ENCODE measurements at regions not wholly inside any gene's neighbourhood (a gene's known extent, or its start where the extent isn't known, plus 50 kb on each side); places are given as distances from the start of the nearest gene placed in this dataset.

- Histone ChIP-seq H3K36me3 (ENCODE audit: insufficient read depth, low read length, poor library complexity, severe bottlenecking) (no peaks in the 10 kb centered on the region), H3K27ac (ENCODE audit: low read depth, low read length, poor library complexity, severe bottlenecking) (no peak overlapping the region), H3K4me3 (ENCODE audit: low read depth, low read length, poor library complexity, severe bottlenecking) (no peak overlapping the region), H3K9me3 (ENCODE audit: low read depth, low read length, poor library complexity, severe bottlenecking) (no peaks in the 10 kb centered on the region), H3K27me3 (replicated peaks; ENCODE audit: insufficient read depth, low read depth, low read length, poor library complexity) (no peaks in the 10 kb centered on the region), H3K4me1 (ENCODE audit: insufficient read depth, low read length, poor library complexity, severe bottlenecking) (no peaks in the 10 kb centered on the region)
- ChIA-PET POLR2A (ENCODE audit: low non-redundant PET) (interaction anchor here (0.7 kb wide), 1 partner anchor 1734 kb away, joined by 8 read pairs; no protein-coding TSS in a partner anchor), CTCF (no interaction called here)
- DNase-seq (ENCODE audit: low spot score), result no peak
- BruUV-seq (replicated peaks), result no TSS peak
- intact Hi-C loops (cut with micrococcal nuclease; ENCODE audit: unreplicated experiment), result no loop called here
- TF ChIP-seq EZH2 (IDR thresholded peaks at IDR 0.05; ENCODE audit: borderline replicate concordance, low read depth, low read length, poor library complexity, severe bottlenecking) (no peak), CTCF (conservative IDR thresholded peaks at IDR 0.05; ENCODE audit: low read depth, low read length) (no peak)
Measured at GRCh38 chr15:94924971-94925598, 693.7 kb downstream of the MCTP2 start.

- CTCF ChIA-PET, result no interaction called here
Measured at GRCh38 chr15:94925680-94926079, 694.3 kb downstream of the MCTP2 start.

GRCh38 chr15:94927003-94927402 lies 695.6 kb downstream of the MCTP2 start:
- TF ChIP-seq CTCF (conservative IDR thresholded peaks at IDR 0.05; ENCODE audit: low read depth, low read length) (no peak), EZH2 (IDR thresholded peaks at IDR 0.05; ENCODE audit: borderline replicate concordance, low read depth, low read length, poor library complexity, severe bottlenecking) (no peak)
- no peak for DNase-seq (ENCODE audit: low spot score)
- POLR2A ChIA-PET (ENCODE audit: low non-redundant PET), result no interaction called here
- H3K36me3 ChIP-seq (ENCODE audit: insufficient read depth, low read length, poor library complexity, severe bottlenecking), result no peaks in the 10 kb centered on the region
- no TSS peak for BruUV-seq (replicated peaks)
- no peaks in the 10 kb centered on the region for H3K27me3 ChIP-seq (replicated peaks; ENCODE audit: insufficient read depth, low read depth, low read length, poor library complexity)
- no peak overlapping the region for H3K27ac ChIP-seq (ENCODE audit: low read depth, low read length, poor library complexity, severe bottlenecking)
- H3K4me3 ChIP-seq (ENCODE audit: low read depth, low read length, poor library complexity, severe bottlenecking), result no peak overlapping the region
- intact Hi-C loops (cut with micrococcal nuclease; ENCODE audit: unreplicated experiment), result no loop called here
- no peaks in the 10 kb centered on the region for H3K9me3 ChIP-seq (ENCODE audit: low read depth, low read length, poor library complexity, severe bottlenecking)
- CTCF ChIA-PET, result no interaction called here
- no peaks in the 10 kb centered on the region for H3K4me1 ChIP-seq (ENCODE audit: insufficient read depth, low read length, poor library complexity, severe bottlenecking)

More at GRCh38 chr15:94925680-94926079, 694.3 kb downstream of the MCTP2 start:
- intact Hi-C loops (cut with micrococcal nuclease; ENCODE audit: unreplicated experiment), result no loop called here
- no peaks in the 10 kb centered on the region for H3K4me1 ChIP-seq (ENCODE audit: insufficient read depth, low read length, poor library complexity, severe bottlenecking)
- TF ChIP-seq EZH2 (IDR thresholded peaks at IDR 0.05; ENCODE audit: borderline replicate concordance, low read depth, low read length, poor library complexity, severe bottlenecking) (no peak), CTCF (conservative IDR thresholded peaks at IDR 0.05; ENCODE audit: low read depth, low read length) (no peak)
- H3K27me3 ChIP-seq (replicated peaks; ENCODE audit: insufficient read depth, low read depth, low read length, poor library complexity), result no peaks in the 10 kb centered on the region
- no peak overlapping the region for H3K4me3 ChIP-seq (ENCODE audit: low read depth, low read length, poor library complexity, severe bottlenecking)
- DNase-seq (ENCODE audit: low spot score), result no peak
- no TSS peak for BruUV-seq (replicated peaks)
- H3K36me3 ChIP-seq (ENCODE audit: insufficient read depth, low read length, poor library complexity, severe bottlenecking), result no peaks in the 10 kb centered on the region
- POLR2A ChIA-PET (ENCODE audit: low non-redundant PET), result no interaction called here
- H3K27ac ChIP-seq (ENCODE audit: low read depth, low read length, poor library complexity, severe bottlenecking), result no peak overlapping the region
- no peaks in the 10 kb centered on the region for H3K9me3 ChIP-seq (ENCODE audit: low read depth, low read length, poor library complexity, severe bottlenecking)
